Body of pancreas (tissue), 4 donors: ENCODE measurements at regions not wholly inside any gene's neighbourhood (a gene's known extent, or its start where the extent isn't known, plus 50 kb on each side); places are given as distances from the start of the nearest gene placed in this dataset.

Experiments used
- POLR2A ChIP-seq, 3 donors: fragments of 450-650 bp; IDR thresholded peaks; one replicate each; pipeline ENCODE4 v1.6.1; 2016; ENCODE audit warnings: antibody characterized with exemption in 3 of 3, mild to moderate bottlenecking in 2 of 3
- TF ChIP-seq, protein P1 (sequence below), 7 experiments: fragments of 450-650 bp in 4 of 7; fragments of 200-600 bp in 3 of 7; sonication (generic) in 3 of 7; IDR thresholded peaks; one replicate each; pipeline ENCODE4 v1.5.1; 2016 to 2019; ENCODE audit warnings: antibody characterized with exemption in 7 of 7

GRCh38 chr11:27896096-27896495, 195.8 kb upstream of the BDNF start:
- no peak for TF ChIP-seq POLR2A (IDR thresholded peaks at IDR 0.05)
- TF ChIP-seq, protein P1, sequence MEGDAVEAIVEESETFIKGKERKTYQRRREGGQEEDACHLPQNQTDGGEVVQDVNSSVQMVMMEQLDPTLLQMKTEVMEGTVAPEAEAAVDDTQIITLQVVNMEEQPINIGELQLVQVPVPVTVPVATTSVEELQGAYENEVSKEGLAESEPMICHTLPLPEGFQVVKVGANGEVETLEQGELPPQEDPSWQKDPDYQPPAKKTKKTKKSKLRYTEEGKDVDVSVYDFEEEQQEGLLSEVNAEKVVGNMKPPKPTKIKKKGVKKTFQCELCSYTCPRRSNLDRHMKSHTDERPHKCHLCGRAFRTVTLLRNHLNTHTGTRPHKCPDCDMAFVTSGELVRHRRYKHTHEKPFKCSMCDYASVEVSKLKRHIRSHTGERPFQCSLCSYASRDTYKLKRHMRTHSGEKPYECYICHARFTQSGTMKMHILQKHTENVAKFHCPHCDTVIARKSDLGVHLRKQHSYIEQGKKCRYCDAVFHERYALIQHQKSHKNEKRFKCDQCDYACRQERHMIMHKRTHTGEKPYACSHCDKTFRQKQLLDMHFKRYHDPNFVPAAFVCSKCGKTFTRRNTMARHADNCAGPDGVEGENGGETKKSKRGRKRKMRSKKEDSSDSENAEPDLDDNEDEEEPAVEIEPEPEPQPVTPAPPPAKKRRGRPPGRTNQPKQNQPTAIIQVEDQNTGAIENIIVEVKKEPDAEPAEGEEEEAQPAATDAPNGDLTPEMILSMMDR (IDR thresholded peaks at IDR 0.05), result no peak
